BE2C (cell line): ENCODE measurements at regions not wholly inside any gene's neighbourhood (a gene's known extent, or its start where the extent isn't known, plus 50 kb on each side); places are given as distances from the start of the nearest gene placed in this dataset.

ENCODE experiments used
- DNase-seq: peaks from one replicate; pipeline ENCODE4 v3.0.0-alpha.2; 2020
- H3K27me3 ChIP-seq: fragments of 250-450 bp; sonication (Bioruptor Pico); 2 replicates; pipeline ENCODE4 v1.5.1; 2020; ENCODE audit warnings: mild to moderate bottlenecking
- H3K36me3 ChIP-seq: fragments of 250-450 bp; sonication (Bioruptor Pico); 2 replicates; pipeline ENCODE4 v1.5.1; 2020; ENCODE audit warnings: mild to moderate bottlenecking
- H3K4me1 ChIP-seq: fragments of 250-450 bp; sonication (Bioruptor Pico); 2 replicates; pipeline ENCODE4 v1.5.1; 2020
- H3K4me3 ChIP-seq: 2 replicates; pipeline ENCODE4 v1.5.1; 2011; ENCODE audit warnings: low read depth, low read length
- H3K9me3 ChIP-seq: fragments of 250-450 bp; sonication (Bioruptor Pico); 2 replicates; pipeline ENCODE4 v1.5.1; 2020
- TF ChIP-seq, protein P1 (sequence below): IDR thresholded peaks from 2 replicates; pipeline ENCODE4 v1.5.1; 2012; ENCODE audit warnings: mild to moderate bottlenecking, low read depth, low read length

DNA sequence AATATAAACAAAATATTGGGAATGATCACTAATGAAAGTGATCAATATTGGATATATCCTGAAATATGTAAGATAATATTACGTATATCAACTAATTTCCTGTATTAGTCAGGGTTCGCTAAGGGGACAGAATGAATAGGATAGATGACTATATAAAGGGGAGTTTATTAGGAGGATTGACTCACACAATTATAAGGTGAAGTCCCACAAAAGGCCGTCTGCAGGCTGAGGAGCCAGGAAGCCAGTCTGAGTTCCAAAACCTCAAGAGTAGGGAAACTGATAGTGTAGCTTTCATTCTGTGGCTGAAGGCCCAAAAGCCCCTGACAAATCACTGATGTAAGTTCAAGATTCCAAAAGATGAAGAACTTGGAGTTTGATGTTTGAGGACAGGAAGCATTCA lies 561.1 kb downstream of the PRDM9 start:
- no peak for DNase-seq
- Histone ChIP-seq H3K4me1 (no peaks in the 10 kb centered on the region), H3K36me3 (no peaks in the 10 kb centered on the region), H3K9me3 (no peaks in the 10 kb centered on the region), H3K4me3 (no peak overlapping the region), H3K27me3 (no peaks in the 10 kb centered on the region)
- TF ChIP-seq, protein P1, sequence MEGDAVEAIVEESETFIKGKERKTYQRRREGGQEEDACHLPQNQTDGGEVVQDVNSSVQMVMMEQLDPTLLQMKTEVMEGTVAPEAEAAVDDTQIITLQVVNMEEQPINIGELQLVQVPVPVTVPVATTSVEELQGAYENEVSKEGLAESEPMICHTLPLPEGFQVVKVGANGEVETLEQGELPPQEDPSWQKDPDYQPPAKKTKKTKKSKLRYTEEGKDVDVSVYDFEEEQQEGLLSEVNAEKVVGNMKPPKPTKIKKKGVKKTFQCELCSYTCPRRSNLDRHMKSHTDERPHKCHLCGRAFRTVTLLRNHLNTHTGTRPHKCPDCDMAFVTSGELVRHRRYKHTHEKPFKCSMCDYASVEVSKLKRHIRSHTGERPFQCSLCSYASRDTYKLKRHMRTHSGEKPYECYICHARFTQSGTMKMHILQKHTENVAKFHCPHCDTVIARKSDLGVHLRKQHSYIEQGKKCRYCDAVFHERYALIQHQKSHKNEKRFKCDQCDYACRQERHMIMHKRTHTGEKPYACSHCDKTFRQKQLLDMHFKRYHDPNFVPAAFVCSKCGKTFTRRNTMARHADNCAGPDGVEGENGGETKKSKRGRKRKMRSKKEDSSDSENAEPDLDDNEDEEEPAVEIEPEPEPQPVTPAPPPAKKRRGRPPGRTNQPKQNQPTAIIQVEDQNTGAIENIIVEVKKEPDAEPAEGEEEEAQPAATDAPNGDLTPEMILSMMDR = no peak

DNA sequence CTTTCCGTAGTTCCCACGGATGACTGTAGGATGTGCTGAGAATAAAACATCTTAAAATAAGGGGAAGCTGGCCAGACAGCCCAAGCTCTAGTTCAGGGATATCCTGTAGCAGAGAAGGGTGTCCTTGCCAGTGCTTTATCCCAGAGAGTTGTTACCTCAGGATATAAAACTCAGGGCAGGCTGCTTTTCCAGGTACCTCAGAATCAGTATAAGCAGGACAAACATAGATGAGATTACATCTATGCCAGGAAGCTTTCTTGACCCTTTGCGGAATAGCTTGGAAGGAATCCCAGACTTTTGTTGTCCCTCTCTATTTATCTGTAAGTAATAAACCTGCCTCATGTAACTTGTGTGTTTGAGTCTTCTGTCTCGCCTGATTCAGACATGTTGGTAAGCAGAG lies 565.7 kb downstream of the PRDM9 start:
- Histone ChIP-seq H3K36me3 (no peaks in the 10 kb centered on the region), H3K4me1 (no peaks in the 10 kb centered on the region), H3K4me3 (no peak overlapping the region), H3K9me3 (no peaks in the 10 kb centered on the region), H3K27me3 (no peaks in the 10 kb centered on the region)
- no peak for DNase-seq
- TF ChIP-seq, protein P1 = no peak

DNA sequence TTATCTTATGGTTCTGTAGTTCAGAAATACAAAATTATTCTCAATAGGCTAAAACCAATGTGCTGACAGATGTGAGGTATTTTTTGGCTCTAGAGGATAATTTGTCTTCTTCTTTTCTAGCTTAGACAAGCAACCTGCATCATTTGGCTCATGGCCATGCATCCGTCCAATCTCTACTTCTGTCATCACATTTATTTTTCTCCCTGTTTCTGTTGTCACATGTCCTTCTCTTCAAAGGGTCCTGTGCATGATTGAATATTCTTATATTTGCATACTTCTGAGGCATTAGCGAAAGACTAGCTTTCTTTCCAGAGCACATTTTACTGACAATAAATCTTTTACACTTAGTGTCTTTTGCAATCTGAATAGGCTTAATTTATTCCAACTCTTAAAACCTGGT lies 564.7 kb downstream of the CDH10 start:
- H3K4me1 ChIP-seq = no peaks in the 10 kb centered on the region
- no peaks in the 10 kb centered on the region for H3K36me3 ChIP-seq
- H3K4me3 ChIP-seq = no peak overlapping the region
- no peak for DNase-seq
- H3K9me3 ChIP-seq = no peaks in the 10 kb centered on the region
- no peaks in the 10 kb centered on the region for H3K27me3 ChIP-seq
- TF ChIP-seq, protein P1 = no peak

DNA sequence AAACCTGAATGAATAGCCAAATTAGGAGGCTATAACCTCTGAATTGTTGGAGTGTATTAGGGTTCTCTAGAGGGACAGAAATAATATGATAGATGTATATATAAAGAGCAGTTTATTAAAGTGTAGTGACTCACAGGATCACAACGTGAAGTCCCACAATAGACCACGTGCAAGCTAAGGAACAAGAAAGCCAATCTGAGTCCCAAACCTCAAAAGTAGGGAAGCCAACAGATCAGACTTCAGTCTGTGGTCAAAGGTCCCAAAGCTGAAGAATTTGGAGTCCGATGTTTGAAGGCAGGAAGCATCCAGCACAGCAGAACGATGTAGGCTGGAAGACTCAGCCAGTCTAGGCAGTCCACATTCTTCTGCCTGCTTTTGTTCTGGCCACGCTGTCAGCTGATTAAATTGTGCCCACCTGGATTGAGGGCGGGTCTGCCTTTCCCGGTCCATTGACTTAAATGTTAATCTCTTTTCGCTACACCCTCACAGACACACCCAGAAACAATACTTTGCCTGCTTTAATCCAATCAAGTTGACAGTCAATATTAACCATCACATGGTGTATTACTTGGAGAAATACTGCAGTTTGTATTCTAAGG lies 550.6 kb downstream of the CDH10 start:
- no peak for DNase-seq
- TF ChIP-seq, protein P1 = no peak
- Histone ChIP-seq H3K4me1 (no peaks in the 10 kb centered on the region), H3K9me3 (no peaks in the 10 kb centered on the region), H3K36me3 (no peaks in the 10 kb centered on the region), H3K27me3 (no peaks in the 10 kb centered on the region; the same call in 1 of the 2 replicates), H3K4me3 (no peak overlapping the region)

DNA sequence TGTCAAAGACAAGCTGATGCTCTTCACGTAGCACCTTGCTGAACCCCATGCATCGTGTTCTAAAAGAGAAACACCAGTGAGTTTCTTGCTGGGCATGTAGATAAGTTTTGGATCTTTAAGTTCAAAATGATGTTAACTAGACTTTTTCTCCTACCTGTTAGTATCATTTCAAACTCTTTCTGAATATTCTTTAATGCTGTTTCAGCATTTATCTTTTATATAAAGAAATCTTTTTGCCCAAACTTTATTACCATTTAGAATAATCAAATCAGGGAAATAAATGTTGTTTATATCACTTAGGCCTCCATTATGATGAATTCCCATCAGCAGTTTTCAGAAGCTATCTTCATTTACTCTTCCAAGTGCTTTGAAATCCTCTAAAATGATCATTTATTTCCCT lies 542.8 kb downstream of the CDH10 start:
- Histone ChIP-seq H3K27me3 (no peaks in the 10 kb centered on the region), H3K4me1 (no peaks in the 10 kb centered on the region), H3K4me3 (no peak overlapping the region), H3K36me3 (no peaks in the 10 kb centered on the region), H3K9me3 (no peaks in the 10 kb centered on the region)
- TF ChIP-seq, protein P1 = no peak
- no peak for DNase-seq

DNA sequence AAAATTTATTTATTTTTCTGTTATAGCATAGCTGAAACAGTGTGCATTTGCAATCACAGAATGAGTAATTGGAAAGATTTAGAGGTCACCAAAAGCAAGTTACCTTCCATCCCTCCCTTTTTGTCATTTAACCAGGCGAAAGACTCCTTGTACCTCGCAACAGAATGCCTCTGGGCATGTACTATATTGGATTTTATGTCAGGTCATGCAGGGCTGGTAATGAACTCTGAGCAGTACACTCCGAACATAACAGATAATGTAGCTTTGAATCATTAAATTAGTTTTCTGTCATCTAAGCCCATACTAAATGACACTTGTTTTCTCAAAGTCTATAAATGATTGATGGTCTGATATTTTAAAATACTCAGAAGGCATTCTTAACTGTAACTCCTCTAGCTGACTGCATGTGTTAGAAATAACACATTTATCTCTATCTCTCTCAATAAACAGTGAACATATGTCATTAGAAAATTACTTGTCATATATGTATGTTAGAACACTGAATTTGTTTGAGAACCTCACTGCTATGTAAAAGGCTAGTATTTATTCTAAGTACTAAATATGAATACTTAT lies 541.2 kb downstream of the CDH10 start:
- DNase-seq = no peak
- TF ChIP-seq, protein P1 = no peak
- Histone ChIP-seq H3K9me3 (no peaks in the 10 kb centered on the region), H3K4me1 (no peaks in the 10 kb centered on the region; the same call in 1 of the 2 replicates), H3K4me3 (no peak overlapping the region), H3K36me3 (no peaks in the 10 kb centered on the region), H3K27me3 (no peaks in the 10 kb centered on the region)
